ENCODE measurements at regions not wholly inside any gene's neighbourhood (a gene's known extent, or its start where the extent isn't known, plus 50 kb on each side); places are given as distances from the start of the nearest gene placed in this dataset.

DNA sequence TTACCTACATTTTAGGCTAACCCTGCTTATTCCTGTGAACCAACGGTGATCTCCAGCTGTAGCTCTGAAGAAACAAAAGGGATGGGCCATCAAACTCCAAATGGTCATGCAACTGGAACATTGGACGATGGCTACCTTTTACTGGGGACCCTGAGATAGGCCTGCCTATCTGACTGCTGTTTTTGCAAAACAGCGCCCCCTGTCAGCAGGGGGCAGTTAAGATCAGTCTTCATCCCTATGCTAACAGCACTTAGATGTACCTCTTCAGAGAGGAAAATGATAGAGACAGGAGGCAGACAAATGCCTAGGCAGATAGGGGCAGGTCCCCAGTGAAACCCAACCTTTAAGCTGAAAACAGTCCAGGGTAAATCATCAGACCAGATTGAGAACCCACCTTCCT lies 1085.4 kb upstream of the SORCS1 start:
- no peaks in the 10 kb centered on the region for H3K36me3 ChIP-seq (ENCODE audit: insufficient read depth, low read length)

DNA sequence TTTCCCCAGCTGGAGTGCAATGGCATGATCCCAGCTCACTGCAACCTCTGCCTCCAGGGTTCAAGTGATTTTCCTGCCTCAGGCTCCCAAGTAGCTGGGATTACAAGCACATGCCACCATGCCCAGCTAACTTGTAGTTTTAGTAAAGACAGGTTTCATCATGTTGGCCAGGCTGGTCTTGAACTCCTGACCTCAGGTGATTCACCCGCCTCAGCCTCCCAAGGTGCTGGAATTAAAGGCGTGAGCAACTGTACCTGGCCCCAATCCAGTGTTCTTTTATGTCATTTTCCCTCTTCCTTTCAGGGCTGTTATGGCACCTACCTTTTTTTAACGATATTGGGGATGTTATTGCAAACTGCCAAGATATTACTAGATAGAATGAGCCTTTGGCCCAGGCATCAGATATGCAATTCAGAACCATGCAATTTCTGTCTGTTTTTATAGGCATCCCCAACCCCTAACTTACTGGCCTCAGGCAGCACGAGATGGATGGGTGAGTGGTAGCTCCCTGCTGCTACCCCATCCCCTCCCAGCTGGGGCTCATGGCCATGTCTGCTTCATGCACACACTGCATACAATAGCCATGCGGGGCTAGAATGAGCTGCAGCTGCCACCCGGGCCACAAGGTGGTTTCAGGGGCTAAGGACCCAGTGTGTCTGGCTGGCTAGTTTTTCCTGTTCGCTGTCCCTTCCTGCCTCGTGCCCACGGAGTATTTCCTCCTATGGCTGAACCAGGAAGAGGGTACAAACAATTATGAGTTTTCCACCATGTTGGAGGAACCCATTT lies 1080.1 kb upstream of the SORCS1 start:
- H3K4me2 ChIP-seq (ENCODE audit: low read length) = no peak overlapping the region
- H3K9me2 ChIP-seq (ENCODE audit: insufficient read depth, low read length) = no peaks in the 10 kb centered on the region

More for the DNA sequence above, 1085.4 kb upstream of the SORCS1 start:
- H3F3A ChIP-seq (ENCODE audit: insufficient read depth, low read length, poor library complexity, severe bottlenecking) = no peaks in the 10 kb centered on the region
- TF ChIP-seq TAF1 (IDR thresholded peaks at IDR 0.05; ENCODE audit: low read depth) (no peak), POLR2AphosphoS5 (IDR thresholded peaks at IDR 0.05) (no peak), MXI1 (conservative IDR thresholded peaks at IDR 0.05; ENCODE audit: poor library complexity, severe bottlenecking) (no peak), SMC3 (conservative IDR thresholded peaks at IDR 0.05; ENCODE audit: poor library complexity) (no peak), RAD21 (conservative IDR thresholded peaks at IDR 0.05) (no peak), EZH2 (IDR thresholded peaks at IDR 0.05; ENCODE audit: borderline replicate concordance, insufficient read depth, low read length, poor library complexity, severe bottlenecking) (no peak), EP300 (conservative IDR thresholded peaks at IDR 0.05; ENCODE audit: poor library complexity, severe bottlenecking) (no peak)
- TF ChIP-seq, protein P1, sequence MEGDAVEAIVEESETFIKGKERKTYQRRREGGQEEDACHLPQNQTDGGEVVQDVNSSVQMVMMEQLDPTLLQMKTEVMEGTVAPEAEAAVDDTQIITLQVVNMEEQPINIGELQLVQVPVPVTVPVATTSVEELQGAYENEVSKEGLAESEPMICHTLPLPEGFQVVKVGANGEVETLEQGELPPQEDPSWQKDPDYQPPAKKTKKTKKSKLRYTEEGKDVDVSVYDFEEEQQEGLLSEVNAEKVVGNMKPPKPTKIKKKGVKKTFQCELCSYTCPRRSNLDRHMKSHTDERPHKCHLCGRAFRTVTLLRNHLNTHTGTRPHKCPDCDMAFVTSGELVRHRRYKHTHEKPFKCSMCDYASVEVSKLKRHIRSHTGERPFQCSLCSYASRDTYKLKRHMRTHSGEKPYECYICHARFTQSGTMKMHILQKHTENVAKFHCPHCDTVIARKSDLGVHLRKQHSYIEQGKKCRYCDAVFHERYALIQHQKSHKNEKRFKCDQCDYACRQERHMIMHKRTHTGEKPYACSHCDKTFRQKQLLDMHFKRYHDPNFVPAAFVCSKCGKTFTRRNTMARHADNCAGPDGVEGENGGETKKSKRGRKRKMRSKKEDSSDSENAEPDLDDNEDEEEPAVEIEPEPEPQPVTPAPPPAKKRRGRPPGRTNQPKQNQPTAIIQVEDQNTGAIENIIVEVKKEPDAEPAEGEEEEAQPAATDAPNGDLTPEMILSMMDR (IDR thresholded peaks at IDR 0.05; ENCODE audit: poor library complexity, severe bottlenecking) = no peak
- TF ChIP-seq, protein P2, sequence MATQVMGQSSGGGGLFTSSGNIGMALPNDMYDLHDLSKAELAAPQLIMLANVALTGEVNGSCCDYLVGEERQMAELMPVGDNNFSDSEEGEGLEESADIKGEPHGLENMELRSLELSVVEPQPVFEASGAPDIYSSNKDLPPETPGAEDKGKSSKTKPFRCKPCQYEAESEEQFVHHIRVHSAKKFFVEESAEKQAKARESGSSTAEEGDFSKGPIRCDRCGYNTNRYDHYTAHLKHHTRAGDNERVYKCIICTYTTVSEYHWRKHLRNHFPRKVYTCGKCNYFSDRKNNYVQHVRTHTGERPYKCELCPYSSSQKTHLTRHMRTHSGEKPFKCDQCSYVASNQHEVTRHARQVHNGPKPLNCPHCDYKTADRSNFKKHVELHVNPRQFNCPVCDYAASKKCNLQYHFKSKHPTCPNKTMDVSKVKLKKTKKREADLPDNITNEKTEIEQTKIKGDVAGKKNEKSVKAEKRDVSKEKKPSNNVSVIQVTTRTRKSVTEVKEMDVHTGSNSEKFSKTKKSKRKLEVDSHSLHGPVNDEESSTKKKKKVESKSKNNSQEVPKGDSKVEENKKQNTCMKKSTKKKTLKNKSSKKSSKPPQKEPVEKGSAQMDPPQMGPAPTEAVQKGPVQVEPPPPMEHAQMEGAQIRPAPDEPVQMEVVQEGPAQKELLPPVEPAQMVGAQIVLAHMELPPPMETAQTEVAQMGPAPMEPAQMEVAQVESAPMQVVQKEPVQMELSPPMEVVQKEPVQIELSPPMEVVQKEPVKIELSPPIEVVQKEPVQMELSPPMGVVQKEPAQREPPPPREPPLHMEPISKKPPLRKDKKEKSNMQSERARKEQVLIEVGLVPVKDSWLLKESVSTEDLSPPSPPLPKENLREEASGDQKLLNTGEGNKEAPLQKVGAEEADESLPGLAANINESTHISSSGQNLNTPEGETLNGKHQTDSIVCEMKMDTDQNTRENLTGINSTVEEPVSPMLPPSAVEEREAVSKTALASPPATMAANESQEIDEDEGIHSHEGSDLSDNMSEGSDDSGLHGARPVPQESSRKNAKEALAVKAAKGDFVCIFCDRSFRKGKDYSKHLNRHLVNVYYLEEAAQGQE (IDR thresholded peaks at IDR 0.05; ENCODE audit: borderline replicate concordance) = no peak
- no peaks in the 10 kb centered on the region for H4K20me1 ChIP-seq (ENCODE audit: insufficient read depth)
- no peaks in the 10 kb centered on the region for H3K79me2 ChIP-seq (replicated peaks; ENCODE audit: insufficient read depth, low read length)
- no peak overlapping the region for H3K4me3 ChIP-seq (ENCODE audit: low read length)
- no peak overlapping the region for H2AFZ ChIP-seq (ENCODE audit: low read depth, low read length)
- no peak overlapping the region for H3K9ac ChIP-seq (ENCODE audit: low read length)
- no peaks in the 10 kb centered on the region for H3K9me2 ChIP-seq (ENCODE audit: insufficient read depth, low read length)
- H3K4me2 ChIP-seq (ENCODE audit: low read length) = no peak overlapping the region
- no peak overlapping the region for H3K27ac ChIP-seq (ENCODE audit: low read length)
- H3K9me3 ChIP-seq (ENCODE audit: low read length) = no peaks in the 10 kb centered on the region
- H3K27me3 ChIP-seq (ENCODE audit: insufficient read depth, low read depth, low read length) = no peaks in the 10 kb centered on the region

More for the DNA sequence above, 1080.1 kb upstream of the SORCS1 start:
- Histone ChIP-seq H3F3A (ENCODE audit: insufficient read depth, low read length, poor library complexity, severe bottlenecking) (no peaks in the 10 kb centered on the region), H3K9me3 (ENCODE audit: low read length) (no peaks in the 10 kb centered on the region), H3K27ac (ENCODE audit: low read length) (no peak overlapping the region), H3K36me3 (ENCODE audit: insufficient read depth, low read length) (no peaks in the 10 kb centered on the region), H3K4me3 (ENCODE audit: low read length) (no peak overlapping the region), H3K27me3 (ENCODE audit: insufficient read depth, low read depth, low read length) (no peaks in the 10 kb centered on the region), H4K20me1 (ENCODE audit: insufficient read depth) (no peaks in the 10 kb centered on the region), H3K9ac (ENCODE audit: low read length) (no peak overlapping the region), H3K79me2 (replicated peaks; ENCODE audit: insufficient read depth, low read length) (no peaks in the 10 kb centered on the region), H2AFZ (ENCODE audit: low read depth, low read length) (no peak overlapping the region)
- TF ChIP-seq POLR2AphosphoS5 (IDR thresholded peaks at IDR 0.05) = no peak
- TF ChIP-seq EP300 (conservative IDR thresholded peaks at IDR 0.05; ENCODE audit: poor library complexity, severe bottlenecking) = no peak
- TF ChIP-seq, protein P1 (IDR thresholded peaks at IDR 0.05; ENCODE audit: poor library complexity, severe bottlenecking) = no peak
- TF ChIP-seq, protein P2 (IDR thresholded peaks at IDR 0.05; ENCODE audit: borderline replicate concordance) = no peak
- TF ChIP-seq TAF1 (IDR thresholded peaks at IDR 0.05; ENCODE audit: low read depth) = no peak
- TF ChIP-seq RAD21 (conservative IDR thresholded peaks at IDR 0.05) = no peak
- no peak for TF ChIP-seq EZH2 (IDR thresholded peaks at IDR 0.05; ENCODE audit: borderline replicate concordance, insufficient read depth, low read length, poor library complexity, severe bottlenecking)
- TF ChIP-seq SMC3 (conservative IDR thresholded peaks at IDR 0.05; ENCODE audit: poor library complexity) = no peak
